HCT116 (cell line): ENCODE measurements at regions not wholly inside any gene's neighbourhood (a gene's known extent, or its start where the extent isn't known, plus 50 kb on each side); places are given as distances from the start of the nearest gene placed in this dataset.

Source experiments
- ATAC-seq: fragments of 200-7000 bp; cut with Tn5 transposase; 2 replicates; pipeline ENCODE4 v1.9.1; 2020; ENCODE audit warnings: mild to moderate bottlenecking, moderate library complexity
- BruUV-seq: library from RNA; stranded (reverse); fragments of 400-500 nt; replicated peaks from 2 replicates; lab custom pipeline; 2021; lab: Mats Ljungman, UMichigan
- CTCF ChIA-PET: fragments of 300-600 bp; sonication (Branson Sonifier 250); formaldehyde crosslinking; loops from one replicate; lab custom pipeline; 2021; ENCODE audit warnings: antibody characterized with exemption; lab: Charles Lee
- POLR2A ChIA-PET: fragments of 300-600, 350-600 bp; sonication (Branson Sonifier 250); formaldehyde crosslinking; loops from one replicate; lab custom pipeline; 2021; ENCODE audit warnings: antibody characterized with exemption; lab: Charles Lee
- RAD21 ChIA-PET, 2 experiments: fragments of 300-600 bp; sonication (Branson Sonifier 250); formaldehyde crosslinking; loops; one replicate each; lab custom pipeline; 2023; ENCODE audit warnings: low total read pairs in 2 of 2; ENCODE audit not compliant: uncharacterized antibody in 2 of 2, unreplicated experiment in 2 of 2, low non-redundant PET in 1 of 2; lab: Charles Lee
- DNase-seq: peaks from one replicate; pipeline ENCODE4 v3.0.0-alpha.2; 2010; ENCODE audit warnings: low read depth, low spot score
- H2AFZ ChIP-seq: fragments of 200-600 bp; shearing (Covaris generic), sonication (generic); 2 replicates; pipeline ENCODE4 v1.6.1; 2017; ENCODE audit warnings: low read depth, mixed run types, mixed read lengths, antibody characterized with exemption, low read length; ENCODE audit not compliant: poor library complexity, severe bottlenecking
- H3K27ac ChIP-seq: 2 replicates; pipeline ENCODE4 v1.5.1; 2012; ENCODE audit warnings: low read depth, low read length
- H3K27me3 ChIP-seq: fragments of 200-600 bp; sonication (generic); 2 replicates; pipeline ENCODE4 v1.6.1; 2016; ENCODE audit warnings: mixed run types, low read length, mixed read lengths; ENCODE audit not compliant: insufficient read depth
- H3K36me3 ChIP-seq, 2 experiments: fragments of 200-500 bp in 1 of 2; fragments of 200-600 bp in 1 of 2; sonication (Bioruptor generic) in 1 of 2; sonication (generic) in 1 of 2; 2 replicates each; pipeline versions ENCODE4 v1.5.1 to v1.6.1; 2014 to 2016; ENCODE audit warnings: low read length in 2 of 2, inconsistent platforms in 1 of 2, mixed read lengths in 1 of 2, mixed run types in 1 of 2; ENCODE audit not compliant: insufficient read depth in 2 of 2, control insufficient read depth in 1 of 2
- H3K4me1 ChIP-seq, 2 experiments: fragments of 200-600 bp in 1 of 2; sonication (generic) in 1 of 2; 2 replicates each; pipeline versions ENCODE4 v1.5.1 to v1.6.1; 2012 to 2017; ENCODE audit warnings: low read length in 2 of 2, inconsistent platforms in 1 of 2, mild to moderate bottlenecking in 1 of 2, mixed read lengths in 1 of 2, mixed run types in 1 of 2, moderate library complexity in 1 of 2; ENCODE audit not compliant: insufficient read depth in 2 of 2, control insufficient read depth in 1 of 2
- H3K4me2 ChIP-seq: fragments of 200-600 bp; sonication (generic); 2 replicates; pipeline ENCODE4 v1.6.1; 2017; ENCODE audit warnings: mixed run types, low read length, mixed read lengths
- H3K4me3 ChIP-seq, 2 experiments: fragments of 200-600 bp in 1 of 2; sonication (generic) in 1 of 2; replicated peaks in 1 of 2; 2 replicates each; pipeline ENCODE4 v1.5.1; 2011 to 2016; ENCODE audit warnings: low read length in 2 of 2, control low read depth in 1 of 2, low read depth in 1 of 2, mild to moderate bottlenecking in 1 of 2, mixed read lengths in 1 of 2, mixed run types in 1 of 2
- H3K79me2 ChIP-seq: fragments of 200-600 bp; sonication (generic); 2 replicates; pipeline ENCODE4 v1.6.1; 2017; ENCODE audit warnings: mild to moderate bottlenecking, mixed run types, low read length, moderate library complexity, mixed read lengths; ENCODE audit not compliant: insufficient read depth
- H3K9ac ChIP-seq: fragments of 200-600 bp; sonication (generic); 2 replicates; pipeline ENCODE4 v1.6.1; 2016; ENCODE audit warnings: low read length, mixed read lengths
- H3K9me2 ChIP-seq: fragments of 200-600 bp; sonication (generic), shearing (Covaris generic); 2 replicates; pipeline ENCODE4 v1.6.1; 2017; ENCODE audit warnings: mixed run types, mild to moderate bottlenecking, moderate library complexity; ENCODE audit not compliant: insufficient read depth
- H3K9me3 ChIP-seq, 2 experiments: fragments of 200-500 bp in 1 of 2; fragments of 200-600 bp in 1 of 2; sonication (Bioruptor generic) in 1 of 2; sonication (generic) in 1 of 2; 2 replicates each; pipeline ENCODE4 v1.6.1; 2014 to 2017; ENCODE audit warnings: low read length in 2 of 2, mixed read lengths in 2 of 2, inconsistent platforms in 1 of 2, low read depth in 1 of 2, mild to moderate bottlenecking in 1 of 2, mixed run types in 1 of 2, moderate library complexity in 1 of 2; ENCODE audit not compliant: control insufficient read depth in 1 of 2, insufficient read depth in 1 of 2
- H4K20me1 ChIP-seq: fragments of 200-600 bp; sonication (generic), shearing (Covaris generic); 2 replicates; pipeline ENCODE4 v1.6.1; 2017; ENCODE audit warnings: mixed run types, mild to moderate bottlenecking, moderate library complexity; ENCODE audit not compliant: insufficient read depth
- CEBPB ChIP-seq: IDR thresholded peaks from 2 replicates; pipeline ENCODE4 v1.6.1; 2012; ENCODE audit warnings: low read depth
- CTCF ChIP-seq, 3 experiments: fragments of 200-600 bp in 1 of 3; sonication (generic) in 1 of 3; IDR thresholded peaks in 2 of 3; conservative IDR thresholded peaks in 1 of 3; 2 replicates each; pipeline ENCODE4 v1.5.1; 2012 to 2017; ENCODE audit warnings: low read depth in 2 of 3, low read length in 2 of 3, antibody characterized with exemption in 1 of 3, borderline replicate concordance in 1 of 3, control low read depth in 1 of 3, mild to moderate bottlenecking in 1 of 3, mixed read lengths in 1 of 3, mixed run types in 1 of 3, moderate library complexity in 1 of 3; ENCODE audit not compliant: insufficient read depth in 1 of 3
- ELF1 ChIP-seq: IDR thresholded peaks from 2 replicates; pipeline ENCODE4 v1.6.1; 2012; ENCODE audit warnings: low read depth, borderline replicate concordance
- EZH2 ChIP-seq: fragments of 200-600 bp; sonication (generic); IDR thresholded peaks from 2 replicates; pipeline ENCODE4 v1.6.1; 2017; ENCODE audit warnings: antibody characterized with exemption, mixed run types
- EZH2phosphoT487 ChIP-seq: fragments of 200-600 bp; IDR thresholded peaks from 2 replicates; pipeline ENCODE4 v1.6.1; 2018; ENCODE audit warnings: antibody characterized with exemption, borderline replicate concordance
- MAX ChIP-seq: IDR thresholded peaks from 2 replicates; pipeline ENCODE4 v1.6.1; 2012
- RAD21 ChIP-seq: IDR thresholded peaks from 2 replicates; pipeline ENCODE4 v1.6.1; 2012; ENCODE audit warnings: low read depth, mild to moderate bottlenecking
- SRF ChIP-seq: IDR thresholded peaks from 2 replicates; pipeline ENCODE4 v1.6.1; 2012; ENCODE audit warnings: low read depth
- TCF7L2 ChIP-seq: IDR thresholded peaks from 2 replicates; pipeline ENCODE4 v1.7.0; 2011; ENCODE audit warnings: borderline replicate concordance, inconsistent platforms; ENCODE audit not compliant: insufficient read depth, insufficient read length; ENCODE audit errors: extremely low read depth
- YY1 ChIP-seq: IDR thresholded peaks from 2 replicates; pipeline ENCODE4 v1.6.1; 2011; ENCODE audit warnings: low read length, low read depth, moderate library complexity, mild to moderate bottlenecking; ENCODE audit not compliant: insufficient replicate concordance; ENCODE audit errors: extremely low read depth
- ZNF274 ChIP-seq: fragments of 200-500 bp; sonication (Bioruptor generic); IDR thresholded peaks from 2 replicates; pipeline ENCODE4 v1.6.1; 2014; ENCODE audit warnings: mild to moderate bottlenecking, low read depth, low read length, inconsistent platforms
- intact Hi-C: fragments of 100-400 bp; cut with micrococcal nuclease; formaldehyde crosslinking; loops from 2 replicates; pipeline ENCODE4 v1.10.0; 2022
- TF ChIP-seq, protein P1 (sequence below): IDR thresholded peaks from 2 replicates; pipeline ENCODE4 v1.6.1; 2012; ENCODE audit warnings: low read depth

DNA sequence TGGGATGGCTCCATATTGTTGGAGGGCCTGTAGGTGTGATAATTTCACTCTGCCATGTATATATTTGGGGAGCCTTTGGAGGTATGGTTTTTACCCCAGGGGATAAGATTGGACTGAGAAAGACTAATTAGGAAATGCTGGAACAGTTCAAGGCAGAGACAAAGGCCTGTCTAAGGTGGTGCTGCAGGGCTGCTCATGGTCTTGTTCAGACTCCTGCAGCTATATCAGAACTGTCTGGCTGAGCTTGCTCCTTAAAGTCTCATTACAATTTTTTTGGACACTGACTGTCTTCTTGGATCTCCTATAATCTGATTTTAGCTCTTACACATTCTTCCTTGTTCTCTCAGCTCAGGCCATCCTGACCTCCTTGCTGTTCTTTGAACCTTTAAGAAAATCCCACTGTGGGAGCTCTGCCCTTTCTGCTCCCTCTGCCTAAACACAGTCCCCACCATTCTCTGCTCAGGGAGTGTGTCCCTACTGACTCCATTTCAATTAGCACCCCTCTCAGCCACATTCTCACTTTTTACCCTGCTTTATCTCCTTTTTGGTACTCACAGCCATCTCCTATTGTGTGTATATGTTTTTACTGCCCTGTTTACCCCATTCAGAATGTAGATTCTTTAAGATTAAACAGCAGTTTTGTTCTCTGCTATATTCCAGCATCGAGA lies 468.7 kb upstream of the FANCL start:
- H3K9ac ChIP-seq: no peak overlapping the region
- TF ChIP-seq MAX (no peak), EZH2phosphoT487 (no peak), SRF (no peak), TCF7L2 (no peak), ELF1 (no peak), YY1 (no peak), ZNF274 (no peak), EZH2 (no peak), CEBPB (no peak), RAD21 (no peak), CTCF (IDR thresholded peaks at IDR 0.05 in 2 of 3, conservative IDR thresholded peaks at IDR 0.05 in 1 of 3; ENCODE audit: borderline replicate concordance in 1 of 3, insufficient read depth in 1 of 3, low read depth in 2 of 3, low read length in 2 of 3) (no peak)
- TF ChIP-seq, protein P1, sequence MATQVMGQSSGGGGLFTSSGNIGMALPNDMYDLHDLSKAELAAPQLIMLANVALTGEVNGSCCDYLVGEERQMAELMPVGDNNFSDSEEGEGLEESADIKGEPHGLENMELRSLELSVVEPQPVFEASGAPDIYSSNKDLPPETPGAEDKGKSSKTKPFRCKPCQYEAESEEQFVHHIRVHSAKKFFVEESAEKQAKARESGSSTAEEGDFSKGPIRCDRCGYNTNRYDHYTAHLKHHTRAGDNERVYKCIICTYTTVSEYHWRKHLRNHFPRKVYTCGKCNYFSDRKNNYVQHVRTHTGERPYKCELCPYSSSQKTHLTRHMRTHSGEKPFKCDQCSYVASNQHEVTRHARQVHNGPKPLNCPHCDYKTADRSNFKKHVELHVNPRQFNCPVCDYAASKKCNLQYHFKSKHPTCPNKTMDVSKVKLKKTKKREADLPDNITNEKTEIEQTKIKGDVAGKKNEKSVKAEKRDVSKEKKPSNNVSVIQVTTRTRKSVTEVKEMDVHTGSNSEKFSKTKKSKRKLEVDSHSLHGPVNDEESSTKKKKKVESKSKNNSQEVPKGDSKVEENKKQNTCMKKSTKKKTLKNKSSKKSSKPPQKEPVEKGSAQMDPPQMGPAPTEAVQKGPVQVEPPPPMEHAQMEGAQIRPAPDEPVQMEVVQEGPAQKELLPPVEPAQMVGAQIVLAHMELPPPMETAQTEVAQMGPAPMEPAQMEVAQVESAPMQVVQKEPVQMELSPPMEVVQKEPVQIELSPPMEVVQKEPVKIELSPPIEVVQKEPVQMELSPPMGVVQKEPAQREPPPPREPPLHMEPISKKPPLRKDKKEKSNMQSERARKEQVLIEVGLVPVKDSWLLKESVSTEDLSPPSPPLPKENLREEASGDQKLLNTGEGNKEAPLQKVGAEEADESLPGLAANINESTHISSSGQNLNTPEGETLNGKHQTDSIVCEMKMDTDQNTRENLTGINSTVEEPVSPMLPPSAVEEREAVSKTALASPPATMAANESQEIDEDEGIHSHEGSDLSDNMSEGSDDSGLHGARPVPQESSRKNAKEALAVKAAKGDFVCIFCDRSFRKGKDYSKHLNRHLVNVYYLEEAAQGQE: no peak
- TF ChIP-seq, all 23 proteins: peak for 0
- ATAC-seq: no peak
- POLR2A ChIA-PET: no interaction called here
- DNase-seq: no peak
- Histone ChIP-seq H3K79me2 (no peaks in the 10 kb centered on the region), H3K27me3 (no peaks in the 10 kb centered on the region), H3K4me3 (no peak overlapping the region), H3K9me2 (no peaks in the 10 kb centered on the region), H3K9me3 (no peaks in the 10 kb centered on the region), H3K27ac (no peak overlapping the region), H4K20me1 (no peaks in the 10 kb centered on the region), H3K4me1 (no peaks in the 10 kb centered on the region), H2AFZ (no peak overlapping the region), H3K36me3 (no peaks in the 10 kb centered on the region), H3K4me2 (no peak overlapping the region)
- intact Hi-C loops: no loop called here
- RAD21 ChIA-PET: no interaction called here
- CTCF ChIA-PET: no interaction called here
- BruUV-seq: no TSS peak
